ENCODE measurements at regions not wholly inside any gene's neighbourhood (a gene's known extent, or its start where the extent isn't known, plus 50 kb on each side); places are given as distances from the start of the nearest gene placed in this dataset.

- no peak for TF ChIP-seq CTCF (IDR thresholded peaks at IDR 0.05 in 2 of 3, conservative IDR thresholded peaks at IDR 0.05 in 1 of 3; ENCODE audit: borderline replicate concordance in 1 of 3, insufficient read depth in 1 of 3, low read depth in 2 of 3, low read length in 2 of 3)
- no peak for TF ChIP-seq YY1 (IDR thresholded peaks at IDR 0.05; ENCODE audit: extremely low read depth, insufficient replicate concordance, low read depth, low read length)
- no peak for TF ChIP-seq POLR2A (IDR thresholded peaks at IDR 0.05; ENCODE audit: borderline replicate concordance, extremely low read depth, insufficient read depth, insufficient read length)
- TF ChIP-seq EZH2 (IDR thresholded peaks at IDR 0.05), result no peak
- TF ChIP-seq POLR2AphosphoS5 (IDR thresholded peaks at IDR 0.05; ENCODE audit: low read depth, low read length), result no peak
- no peak for TF ChIP-seq ZFX (IDR thresholded peaks at IDR 0.05)
Observed at GRCh38 chrX:42420426-42420825, 357.5 kb downstream of the PPP1R2C start.
